ENCODE measurements at regions not wholly inside any gene's neighbourhood (a gene's known extent, or its start where the extent isn't known, plus 50 kb on each side); places are given as distances from the start of the nearest gene placed in this dataset.

- Mint-ChIP-seq H3K27me3 (ENCODE audit: low read depth) (no peaks in the 10 kb centered on the region), H3K4me3 (no peak overlapping the region), H3K36me3 (ENCODE audit: low read depth) (no peaks in the 10 kb centered on the region), H3K9me3 (no peaks in the 10 kb centered on the region), H3K4me1 (peaks cover 9% of the 10 kb centered on the region), H3K27ac (no peak overlapping the region)
- no peak for TF ChIP-seq CTCF (IDR thresholded peaks at IDR 0.05; ENCODE audit: unreplicated experiment in 3 of 3)
These were observed 353.9 kb upstream of the GYPC start for GRCh38 chr2:126302043-126302442.

- TF ChIP-seq CTCF (IDR thresholded peaks at IDR 0.05; ENCODE audit: unreplicated experiment in 3 of 3), result no peak
- Mint-ChIP-seq H3K27me3 (ENCODE audit: low read depth) (no peaks in the 10 kb centered on the region), H3K36me3 (ENCODE audit: low read depth) (no peaks in the 10 kb centered on the region), H3K27ac (no peak overlapping the region), H3K4me1 (peaks cover 9% of the 10 kb centered on the region), H3K4me3 (no peak overlapping the region), H3K9me3 (no peaks in the 10 kb centered on the region)
These were observed 352.8 kb upstream of the GYPC start for GRCh38 chr2:126303113-126303512.

GRCh38 chr2:126304154-126304553 is 351.8 kb upstream of the GYPC start:
- no peaks in the 10 kb centered on the region for H3K27me3 Mint-ChIP-seq (ENCODE audit: low read depth)
- no peaks in the 10 kb centered on the region for H3K36me3 Mint-ChIP-seq (ENCODE audit: low read depth)
- H3K27ac Mint-ChIP-seq, result no peak overlapping the region
- TF ChIP-seq CTCF (IDR thresholded peaks at IDR 0.05; ENCODE audit: unreplicated experiment in 3 of 3), result no peak
- H3K9me3 Mint-ChIP-seq, result no peaks in the 10 kb centered on the region
- H3K4me1 Mint-ChIP-seq, result peaks cover 9% of the 10 kb centered on the region
- H3K4me3 Mint-ChIP-seq, result no peak overlapping the region

GRCh38 chr2:126306539-126306938 is 349.4 kb upstream of the GYPC start:
- TF ChIP-seq CTCF (IDR thresholded peaks at IDR 0.05; ENCODE audit: unreplicated experiment in 3 of 3), result no peak
- Mint-ChIP-seq H3K27me3 (ENCODE audit: low read depth) (no peaks in the 10 kb centered on the region), H3K9me3 (no peaks in the 10 kb centered on the region), H3K27ac (no peak overlapping the region), H3K4me3 (no peak overlapping the region), H3K4me1 (peaks cover 9% of the 10 kb centered on the region), H3K36me3 (ENCODE audit: low read depth) (no peaks in the 10 kb centered on the region)

- no peaks in the 10 kb centered on the region for H3K9me3 Mint-ChIP-seq
- H3K27me3 Mint-ChIP-seq (ENCODE audit: low read depth), result no peaks in the 10 kb centered on the region
- H3K27ac Mint-ChIP-seq, result no peak overlapping the region
- H3K4me3 Mint-ChIP-seq, result no peak overlapping the region
- H3K4me1 Mint-ChIP-seq, result peaks cover 3% of the 10 kb centered on the region
- no peaks in the 10 kb centered on the region for H3K36me3 Mint-ChIP-seq (ENCODE audit: low read depth)
- no peak for TF ChIP-seq CTCF (IDR thresholded peaks at IDR 0.05; ENCODE audit: unreplicated experiment in 3 of 3)
These were observed 348.2 kb upstream of the GYPC start for GRCh38 chr2:126307740-126308139.

GRCh38 chr2:126309185-126309584 is 346.8 kb upstream of the GYPC start:
- Mint-ChIP-seq H3K4me1 (peaks cover under 1% of the 10 kb centered on the region), H3K36me3 (ENCODE audit: low read depth) (no peaks in the 10 kb centered on the region), H3K27me3 (ENCODE audit: low read depth) (no peaks in the 10 kb centered on the region), H3K27ac (no peak overlapping the region), H3K9me3 (no peaks in the 10 kb centered on the region), H3K4me3 (no peak overlapping the region)
- no peak for TF ChIP-seq CTCF (IDR thresholded peaks at IDR 0.05; ENCODE audit: unreplicated experiment in 3 of 3)
